HCT116 (cell line): ENCODE measurements at regions not wholly inside any gene's neighbourhood (a gene's known extent, or its start where the extent isn't known, plus 50 kb on each side); places are given as distances from the start of the nearest gene placed in this dataset.

Source experiments
- ATAC-seq: fragments of 200-7000 bp; cut with Tn5 transposase; 2 replicates; pipeline ENCODE4 v1.9.1; 2020; ENCODE audit warnings: mild to moderate bottlenecking, moderate library complexity
- BruUV-seq: library from RNA; stranded (reverse); fragments of 400-500 nt; replicated peaks from 2 replicates; lab custom pipeline; 2021; lab: Mats Ljungman, UMichigan
- CTCF ChIA-PET: fragments of 300-600 bp; sonication (Branson Sonifier 250); formaldehyde crosslinking; loops from one replicate; lab custom pipeline; 2021; ENCODE audit warnings: antibody characterized with exemption; lab: Charles Lee
- POLR2A ChIA-PET: fragments of 300-600, 350-600 bp; sonication (Branson Sonifier 250); formaldehyde crosslinking; loops from one replicate; lab custom pipeline; 2021; ENCODE audit warnings: antibody characterized with exemption; lab: Charles Lee
- RAD21 ChIA-PET, 2 experiments: fragments of 300-600 bp; sonication (Branson Sonifier 250); formaldehyde crosslinking; loops; one replicate each; lab custom pipeline; 2023; ENCODE audit warnings: low total read pairs in 2 of 2; ENCODE audit not compliant: uncharacterized antibody in 2 of 2, unreplicated experiment in 2 of 2, low non-redundant PET in 1 of 2; lab: Charles Lee
- DNase-seq: peaks from one replicate; pipeline ENCODE4 v3.0.0-alpha.2; 2010; ENCODE audit warnings: low read depth, low spot score
- H2AFZ ChIP-seq: fragments of 200-600 bp; shearing (Covaris generic), sonication (generic); 2 replicates; pipeline ENCODE4 v1.6.1; 2017; ENCODE audit warnings: low read depth, mixed run types, mixed read lengths, antibody characterized with exemption, low read length; ENCODE audit not compliant: poor library complexity, severe bottlenecking
- H3K27ac ChIP-seq: 2 replicates; pipeline ENCODE4 v1.5.1; 2012; ENCODE audit warnings: low read depth, low read length
- H3K27me3 ChIP-seq: fragments of 200-600 bp; sonication (generic); 2 replicates; pipeline ENCODE4 v1.6.1; 2016; ENCODE audit warnings: mixed run types, low read length, mixed read lengths; ENCODE audit not compliant: insufficient read depth
- H3K36me3 ChIP-seq, 2 experiments: fragments of 200-500 bp in 1 of 2; fragments of 200-600 bp in 1 of 2; sonication (Bioruptor generic) in 1 of 2; sonication (generic) in 1 of 2; 2 replicates each; pipeline versions ENCODE4 v1.5.1 to v1.6.1; 2014 to 2016; ENCODE audit warnings: low read length in 2 of 2, inconsistent platforms in 1 of 2, mixed read lengths in 1 of 2, mixed run types in 1 of 2; ENCODE audit not compliant: insufficient read depth in 2 of 2, control insufficient read depth in 1 of 2
- H3K4me1 ChIP-seq, 2 experiments: fragments of 200-600 bp in 1 of 2; sonication (generic) in 1 of 2; 2 replicates each; pipeline versions ENCODE4 v1.5.1 to v1.6.1; 2012 to 2017; ENCODE audit warnings: low read length in 2 of 2, inconsistent platforms in 1 of 2, mild to moderate bottlenecking in 1 of 2, mixed read lengths in 1 of 2, mixed run types in 1 of 2, moderate library complexity in 1 of 2; ENCODE audit not compliant: insufficient read depth in 2 of 2, control insufficient read depth in 1 of 2
- H3K4me2 ChIP-seq: fragments of 200-600 bp; sonication (generic); 2 replicates; pipeline ENCODE4 v1.6.1; 2017; ENCODE audit warnings: mixed run types, low read length, mixed read lengths
- H3K4me3 ChIP-seq, 2 experiments: fragments of 200-600 bp in 1 of 2; sonication (generic) in 1 of 2; replicated peaks in 1 of 2; 2 replicates each; pipeline ENCODE4 v1.5.1; 2011 to 2016; ENCODE audit warnings: low read length in 2 of 2, control low read depth in 1 of 2, low read depth in 1 of 2, mild to moderate bottlenecking in 1 of 2, mixed read lengths in 1 of 2, mixed run types in 1 of 2
- H3K79me2 ChIP-seq: fragments of 200-600 bp; sonication (generic); 2 replicates; pipeline ENCODE4 v1.6.1; 2017; ENCODE audit warnings: mild to moderate bottlenecking, mixed run types, low read length, moderate library complexity, mixed read lengths; ENCODE audit not compliant: insufficient read depth
- H3K9ac ChIP-seq: fragments of 200-600 bp; sonication (generic); 2 replicates; pipeline ENCODE4 v1.6.1; 2016; ENCODE audit warnings: low read length, mixed read lengths
- H3K9me2 ChIP-seq: fragments of 200-600 bp; sonication (generic), shearing (Covaris generic); 2 replicates; pipeline ENCODE4 v1.6.1; 2017; ENCODE audit warnings: mixed run types, mild to moderate bottlenecking, moderate library complexity; ENCODE audit not compliant: insufficient read depth
- H3K9me3 ChIP-seq, 2 experiments: fragments of 200-500 bp in 1 of 2; fragments of 200-600 bp in 1 of 2; sonication (Bioruptor generic) in 1 of 2; sonication (generic) in 1 of 2; 2 replicates each; pipeline ENCODE4 v1.6.1; 2014 to 2017; ENCODE audit warnings: low read length in 2 of 2, mixed read lengths in 2 of 2, inconsistent platforms in 1 of 2, low read depth in 1 of 2, mild to moderate bottlenecking in 1 of 2, mixed run types in 1 of 2, moderate library complexity in 1 of 2; ENCODE audit not compliant: control insufficient read depth in 1 of 2, insufficient read depth in 1 of 2
- H4K20me1 ChIP-seq: fragments of 200-600 bp; sonication (generic), shearing (Covaris generic); 2 replicates; pipeline ENCODE4 v1.6.1; 2017; ENCODE audit warnings: mixed run types, mild to moderate bottlenecking, moderate library complexity; ENCODE audit not compliant: insufficient read depth
- ATF3 ChIP-seq: IDR thresholded peaks from 2 replicates; pipeline ENCODE4 v1.6.1; 2012
- CTCF ChIP-seq, 3 experiments: fragments of 200-600 bp in 1 of 3; sonication (generic) in 1 of 3; IDR thresholded peaks in 2 of 3; conservative IDR thresholded peaks in 1 of 3; 2 replicates each; pipeline ENCODE4 v1.5.1; 2012 to 2017; ENCODE audit warnings: low read depth in 2 of 3, low read length in 2 of 3, antibody characterized with exemption in 1 of 3, borderline replicate concordance in 1 of 3, control low read depth in 1 of 3, mild to moderate bottlenecking in 1 of 3, mixed read lengths in 1 of 3, mixed run types in 1 of 3, moderate library complexity in 1 of 3; ENCODE audit not compliant: insufficient read depth in 1 of 3
- ELF1 ChIP-seq: IDR thresholded peaks from 2 replicates; pipeline ENCODE4 v1.6.1; 2012; ENCODE audit warnings: low read depth, borderline replicate concordance
- EZH2 ChIP-seq: fragments of 200-600 bp; sonication (generic); IDR thresholded peaks from 2 replicates; pipeline ENCODE4 v1.6.1; 2017; ENCODE audit warnings: antibody characterized with exemption, mixed run types
- EZH2phosphoT487 ChIP-seq: fragments of 200-600 bp; IDR thresholded peaks from 2 replicates; pipeline ENCODE4 v1.6.1; 2018; ENCODE audit warnings: antibody characterized with exemption, borderline replicate concordance
- RAD21 ChIP-seq: IDR thresholded peaks from 2 replicates; pipeline ENCODE4 v1.6.1; 2012; ENCODE audit warnings: low read depth, mild to moderate bottlenecking
- SIN3A ChIP-seq: IDR thresholded peaks from 2 replicates; pipeline ENCODE4 v1.6.1; 2012; ENCODE audit warnings: low read depth
- YY1 ChIP-seq: IDR thresholded peaks from 2 replicates; pipeline ENCODE4 v1.6.1; 2011; ENCODE audit warnings: low read length, low read depth, moderate library complexity, mild to moderate bottlenecking; ENCODE audit not compliant: insufficient replicate concordance; ENCODE audit errors: extremely low read depth
- ZFX ChIP-seq: fragments of 450-650 bp; IDR thresholded peaks from 2 replicates; pipeline ENCODE4 v1.6.1; 2017
- intact Hi-C: fragments of 100-400 bp; cut with micrococcal nuclease; formaldehyde crosslinking; loops from 2 replicates; pipeline ENCODE4 v1.10.0; 2022
- TF ChIP-seq, protein P1 (sequence below): IDR thresholded peaks from 2 replicates; pipeline ENCODE4 v1.6.1; 2012; ENCODE audit warnings: low read depth
- TF ChIP-seq, protein P2 (sequence below): IDR thresholded peaks from 2 replicates; pipeline ENCODE4 v1.6.1; 2011; ENCODE audit warnings: mild to moderate bottlenecking, low read length, moderate library complexity; ENCODE audit not compliant: insufficient replicate concordance; ENCODE audit errors: extremely low read depth

- intact Hi-C loops: no loop called here
- H3K27me3 ChIP-seq: no peaks in the 10 kb centered on the region
Observed at GRCh38 chr6:167653561-167653960, 173.2 kb upstream of the AFDN start.

GRCh38 chr6:167654389-167654788, 172.3 kb upstream of the AFDN start:
- RAD21 ChIA-PET: no interaction called here
- no peak overlapping the region for H3K9ac ChIP-seq
- ATAC-seq: no peak
- TF ChIP-seq, protein P1, sequence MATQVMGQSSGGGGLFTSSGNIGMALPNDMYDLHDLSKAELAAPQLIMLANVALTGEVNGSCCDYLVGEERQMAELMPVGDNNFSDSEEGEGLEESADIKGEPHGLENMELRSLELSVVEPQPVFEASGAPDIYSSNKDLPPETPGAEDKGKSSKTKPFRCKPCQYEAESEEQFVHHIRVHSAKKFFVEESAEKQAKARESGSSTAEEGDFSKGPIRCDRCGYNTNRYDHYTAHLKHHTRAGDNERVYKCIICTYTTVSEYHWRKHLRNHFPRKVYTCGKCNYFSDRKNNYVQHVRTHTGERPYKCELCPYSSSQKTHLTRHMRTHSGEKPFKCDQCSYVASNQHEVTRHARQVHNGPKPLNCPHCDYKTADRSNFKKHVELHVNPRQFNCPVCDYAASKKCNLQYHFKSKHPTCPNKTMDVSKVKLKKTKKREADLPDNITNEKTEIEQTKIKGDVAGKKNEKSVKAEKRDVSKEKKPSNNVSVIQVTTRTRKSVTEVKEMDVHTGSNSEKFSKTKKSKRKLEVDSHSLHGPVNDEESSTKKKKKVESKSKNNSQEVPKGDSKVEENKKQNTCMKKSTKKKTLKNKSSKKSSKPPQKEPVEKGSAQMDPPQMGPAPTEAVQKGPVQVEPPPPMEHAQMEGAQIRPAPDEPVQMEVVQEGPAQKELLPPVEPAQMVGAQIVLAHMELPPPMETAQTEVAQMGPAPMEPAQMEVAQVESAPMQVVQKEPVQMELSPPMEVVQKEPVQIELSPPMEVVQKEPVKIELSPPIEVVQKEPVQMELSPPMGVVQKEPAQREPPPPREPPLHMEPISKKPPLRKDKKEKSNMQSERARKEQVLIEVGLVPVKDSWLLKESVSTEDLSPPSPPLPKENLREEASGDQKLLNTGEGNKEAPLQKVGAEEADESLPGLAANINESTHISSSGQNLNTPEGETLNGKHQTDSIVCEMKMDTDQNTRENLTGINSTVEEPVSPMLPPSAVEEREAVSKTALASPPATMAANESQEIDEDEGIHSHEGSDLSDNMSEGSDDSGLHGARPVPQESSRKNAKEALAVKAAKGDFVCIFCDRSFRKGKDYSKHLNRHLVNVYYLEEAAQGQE: no peak
- TF ChIP-seq ELF1 (no peak), ZFX (no peak), CTCF (IDR thresholded peaks at IDR 0.05 in 2 of 3, conservative IDR thresholded peaks at IDR 0.05 in 1 of 3; ENCODE audit: borderline replicate concordance in 1 of 3, insufficient read depth in 1 of 3, low read depth in 2 of 3, low read length in 2 of 3) (no peak), EZH2 (no peak), YY1 (no peak), RAD21 (no peak), ATF3 (no peak)

More at GRCh38 chr6:167653561-167653960, 173.2 kb upstream of the AFDN start:
- H3K9me3 ChIP-seq: no peaks in the 10 kb centered on the region
- POLR2A ChIA-PET: no interaction called here
- H2AFZ ChIP-seq: no peak overlapping the region
- H3K4me1 ChIP-seq: no peaks in the 10 kb centered on the region
- H3K9me2 ChIP-seq: no peaks in the 10 kb centered on the region
- TF ChIP-seq, protein P2, sequence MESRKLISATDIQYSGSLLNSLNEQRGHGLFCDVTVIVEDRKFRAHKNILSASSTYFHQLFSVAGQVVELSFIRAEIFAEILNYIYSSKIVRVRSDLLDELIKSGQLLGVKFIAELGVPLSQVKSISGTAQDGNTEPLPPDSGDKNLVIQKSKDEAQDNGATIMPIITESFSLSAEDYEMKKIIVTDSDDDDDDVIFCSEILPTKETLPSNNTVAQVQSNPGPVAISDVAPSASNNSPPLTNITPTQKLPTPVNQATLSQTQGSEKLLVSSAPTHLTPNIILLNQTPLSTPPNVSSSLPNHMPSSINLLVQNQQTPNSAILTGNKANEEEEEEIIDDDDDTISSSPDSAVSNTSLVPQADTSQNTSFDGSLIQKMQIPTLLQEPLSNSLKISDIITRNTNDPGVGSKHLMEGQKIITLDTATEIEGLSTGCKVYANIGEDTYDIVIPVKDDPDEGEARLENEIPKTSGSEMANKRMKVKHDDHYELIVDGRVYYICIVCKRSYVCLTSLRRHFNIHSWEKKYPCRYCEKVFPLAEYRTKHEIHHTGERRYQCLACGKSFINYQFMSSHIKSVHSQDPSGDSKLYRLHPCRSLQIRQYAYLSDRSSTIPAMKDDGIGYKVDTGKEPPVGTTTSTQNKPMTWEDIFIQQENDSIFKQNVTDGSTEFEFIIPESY: no peak
- TF ChIP-seq SIN3A: no peak
- TF ChIP-seq EZH2phosphoT487: no peak
- TF ChIP-seq ATF3: no peak
- TF ChIP-seq, all 23 proteins: peak for 0
- H3K9ac ChIP-seq: no peak overlapping the region
- no peaks in the 10 kb centered on the region for H3K79me2 ChIP-seq
- H4K20me1 ChIP-seq: no peaks in the 10 kb centered on the region
- H3K4me3 ChIP-seq: no peak overlapping the region
- no peak overlapping the region for H3K27ac ChIP-seq
- ChIA-PET RAD21 (no interaction called here), CTCF (no interaction called here)
- no peaks in the 10 kb centered on the region for H3K36me3 ChIP-seq
- ATAC-seq (no peak), DNase-seq (no peak)
- BruUV-seq: no TSS peak
- H3K4me2 ChIP-seq: no peak overlapping the region

More at GRCh38 chr6:167654389-167654788, 172.3 kb upstream of the AFDN start:
- Histone ChIP-seq H3K4me3 (no peak overlapping the region), H3K4me2 (no peak overlapping the region), H3K4me1 (no peaks in the 10 kb centered on the region), H2AFZ (no peak overlapping the region), H4K20me1 (no peaks in the 10 kb centered on the region), H3K9me3 (no peaks in the 10 kb centered on the region), H3K79me2 (no peaks in the 10 kb centered on the region), H3K36me3 (no peaks in the 10 kb centered on the region), H3K9me2 (no peaks in the 10 kb centered on the region), H3K27me3 (no peaks in the 10 kb centered on the region), H3K27ac (no peak overlapping the region)
- BruUV-seq: no TSS peak
- ChIA-PET POLR2A (no interaction called here), CTCF (no interaction called here)
- intact Hi-C loops: no loop called here
- no peak for DNase-seq
